IMR-90 (cell line): ENCODE measurements at regions not wholly inside any gene's neighbourhood (a gene's known extent, or its start where the extent isn't known, plus 50 kb on each side); places are given as distances from the start of the nearest gene placed in this dataset.

Experiments
- CTCF ChIP-seq: conservative IDR thresholded peaks from 2 replicates; pipeline ENCODE4 v1.5.1; 2012; ENCODE audit warnings: mild to moderate bottlenecking, low read depth, low read length, improper control_type of control experiment
- FOS ChIP-seq: fragments of 150-350 bp; IDR thresholded peaks from 2 replicates; pipeline ENCODE4 v1.6.1; 2016; ENCODE audit warnings: low read depth, low read length
- POLR2A ChIP-seq: IDR thresholded peaks from 2 replicates; pipeline ENCODE4 v1.6.1; 2012; ENCODE audit warnings: mild to moderate bottlenecking, low read depth, low read length
- RAD21 ChIP-seq: IDR thresholded peaks from 2 replicates; pipeline ENCODE4 v1.6.1; 2012; ENCODE audit warnings: low read length, improper control_type of control experiment
- TF ChIP-seq, protein P1 (sequence below): fragments of 150-350 bp; IDR thresholded peaks from 2 replicates; pipeline ENCODE4 v1.6.1; 2017; ENCODE audit warnings: mild to moderate bottlenecking, antibody characterized with exemption, low read length, low read depth

DNA sequence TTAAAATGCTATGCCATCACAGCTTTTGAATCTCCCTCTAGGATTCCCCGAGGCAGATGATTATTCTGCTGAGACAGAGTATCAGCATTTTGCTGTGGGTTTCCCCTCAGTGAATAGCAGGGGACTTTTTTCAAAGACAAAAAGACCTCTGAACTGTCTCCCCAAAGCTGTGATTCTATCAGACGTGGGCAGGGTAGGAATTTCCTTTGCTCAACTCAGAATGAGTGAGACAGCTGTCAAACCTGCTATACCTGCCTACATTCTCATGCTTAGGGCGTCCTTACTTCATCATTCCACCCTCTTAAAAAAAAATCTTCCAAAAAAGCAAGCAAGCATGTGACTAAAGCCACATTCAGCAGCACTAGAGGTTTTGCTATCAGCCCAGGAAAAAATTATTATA is 147.6 kb upstream of the FAM83B start:
- no peak for TF ChIP-seq CTCF
- TF ChIP-seq RAD21, result no peak
- no peak for TF ChIP-seq FOS
- no peak for TF ChIP-seq POLR2A
- TF ChIP-seq, protein P1, sequence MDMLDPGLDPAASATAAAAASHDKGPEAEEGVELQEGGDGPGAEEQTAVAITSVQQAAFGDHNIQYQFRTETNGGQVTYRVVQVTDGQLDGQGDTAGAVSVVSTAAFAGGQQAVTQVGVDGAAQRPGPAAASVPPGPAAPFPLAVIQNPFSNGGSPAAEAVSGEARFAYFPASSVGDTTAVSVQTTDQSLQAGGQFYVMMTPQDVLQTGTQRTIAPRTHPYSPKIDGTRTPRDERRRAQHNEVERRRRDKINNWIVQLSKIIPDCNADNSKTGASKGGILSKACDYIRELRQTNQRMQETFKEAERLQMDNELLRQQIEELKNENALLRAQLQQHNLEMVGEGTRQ, result no peak
